Keratinocyte (primary cell): ENCODE measurements at regions not wholly inside any gene's neighbourhood (a gene's known extent, or its start where the extent isn't known, plus 50 kb on each side); places are given as distances from the start of the nearest gene placed in this dataset.

Source experiments
- CTCF ChIP-seq, 3 experiments: IDR thresholded peaks in 1 of 3; conservative IDR thresholded peaks in 1 of 3; optimal IDR thresholded peaks in 1 of 3; 2 replicates in 2 of 3; 3 replicates in 1 of 3; pipeline versions ENCODE3 to v1.5.1; 2011; ENCODE audit warnings: low read length in 3 of 3, mild to moderate bottlenecking in 3 of 3, moderate library complexity in 2 of 3, control low read depth in 1 of 3, inconsistent platforms in 1 of 3; ENCODE audit not compliant: insufficient read depth in 2 of 3; ENCODE audit errors: extremely low read depth in 1 of 3
- EZH2 ChIP-seq: IDR thresholded peaks from one replicate; pipeline ENCODE4 v1.6.1; 2012; ENCODE audit warnings: inconsistent platforms, mild to moderate bottlenecking, low read length, moderate library complexity

- TF ChIP-seq EZH2 = no peak
- no peak for TF ChIP-seq CTCF (optimal IDR thresholded peaks at IDR 0.05 in 1 of 3, IDR thresholded peaks at IDR 0.05 in 1 of 3, conservative IDR thresholded peaks at IDR 0.05 in 1 of 3; ENCODE audit: extremely low read depth in 1 of 3, insufficient read depth in 2 of 3, low read length in 3 of 3)
Measured at GRCh38 chr11:15735706-15736105, 620.6 kb downstream of the SOX6 start.
